AG09319 (cell line): ENCODE measurements at regions not wholly inside any gene's neighbourhood (a gene's known extent, or its start where the extent isn't known, plus 50 kb on each side); places are given as distances from the start of the nearest gene placed in this dataset.

Source experiments
- DNase-seq: peaks from one replicate; pipeline ENCODE4 v3.0.0-alpha.2; 2010; ENCODE audit warnings: low read depth; ENCODE audit errors: extremely low read depth
- TF ChIP-seq, protein P1 (sequence below): IDR thresholded peaks from 2 replicates; pipeline ENCODE4 v1.5.1; 2011; ENCODE audit warnings: low read depth, mild to moderate bottlenecking, inconsistent platforms, low read length, moderate library complexity

DNA sequence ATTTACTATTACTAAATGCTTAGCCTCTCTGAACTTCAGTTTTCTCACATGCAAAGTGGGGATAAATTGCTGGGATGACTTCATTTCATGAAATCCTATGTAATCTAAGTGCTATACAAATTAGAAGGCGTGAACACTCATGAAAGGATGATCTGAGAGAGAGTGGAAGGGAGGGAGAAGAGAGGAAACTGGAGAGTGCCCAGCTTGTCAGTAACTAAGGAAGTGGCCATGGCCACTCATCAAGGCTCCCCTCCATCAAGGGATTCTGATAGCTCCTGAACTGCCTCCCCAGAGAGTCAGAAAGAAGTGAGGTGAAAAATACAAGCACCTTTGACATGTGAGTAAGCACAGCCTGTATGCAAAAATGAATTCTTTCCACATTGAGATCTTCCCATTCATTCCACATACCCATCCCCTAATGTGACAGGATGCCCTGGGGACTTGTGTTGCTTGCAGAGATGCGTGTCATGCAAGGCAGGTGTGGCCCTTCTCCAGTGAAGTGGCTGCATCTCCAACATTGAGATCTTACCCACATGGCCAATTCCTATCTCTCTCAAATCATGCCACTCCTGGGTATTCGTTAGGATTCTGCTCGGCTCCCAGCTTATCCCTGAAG is 76.5 kb upstream of the ITPRID1 start:
- no peak for DNase-seq
- TF ChIP-seq, protein P1, sequence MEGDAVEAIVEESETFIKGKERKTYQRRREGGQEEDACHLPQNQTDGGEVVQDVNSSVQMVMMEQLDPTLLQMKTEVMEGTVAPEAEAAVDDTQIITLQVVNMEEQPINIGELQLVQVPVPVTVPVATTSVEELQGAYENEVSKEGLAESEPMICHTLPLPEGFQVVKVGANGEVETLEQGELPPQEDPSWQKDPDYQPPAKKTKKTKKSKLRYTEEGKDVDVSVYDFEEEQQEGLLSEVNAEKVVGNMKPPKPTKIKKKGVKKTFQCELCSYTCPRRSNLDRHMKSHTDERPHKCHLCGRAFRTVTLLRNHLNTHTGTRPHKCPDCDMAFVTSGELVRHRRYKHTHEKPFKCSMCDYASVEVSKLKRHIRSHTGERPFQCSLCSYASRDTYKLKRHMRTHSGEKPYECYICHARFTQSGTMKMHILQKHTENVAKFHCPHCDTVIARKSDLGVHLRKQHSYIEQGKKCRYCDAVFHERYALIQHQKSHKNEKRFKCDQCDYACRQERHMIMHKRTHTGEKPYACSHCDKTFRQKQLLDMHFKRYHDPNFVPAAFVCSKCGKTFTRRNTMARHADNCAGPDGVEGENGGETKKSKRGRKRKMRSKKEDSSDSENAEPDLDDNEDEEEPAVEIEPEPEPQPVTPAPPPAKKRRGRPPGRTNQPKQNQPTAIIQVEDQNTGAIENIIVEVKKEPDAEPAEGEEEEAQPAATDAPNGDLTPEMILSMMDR = no peak

DNA sequence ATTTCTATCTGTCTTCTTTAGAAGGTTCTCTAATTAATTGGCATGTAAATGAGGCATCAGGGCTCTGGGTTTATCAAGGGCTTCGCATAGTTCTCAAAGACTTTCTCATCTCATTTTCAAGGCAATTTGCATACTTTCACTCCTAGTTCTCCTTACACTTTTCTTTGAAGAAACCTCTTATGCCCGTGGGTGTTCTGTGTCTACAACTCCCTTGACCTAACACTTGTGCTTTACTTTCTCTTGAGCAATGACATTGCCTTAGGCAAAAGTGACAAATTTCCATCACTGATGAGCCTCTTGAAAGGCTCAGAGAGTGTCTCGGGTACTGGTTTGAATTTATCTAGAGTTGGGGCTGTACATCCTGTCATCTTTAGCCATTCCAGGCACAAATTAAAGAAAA is 74.7 kb upstream of the ITPRID1 start:
- no peak for DNase-seq
- TF ChIP-seq, protein P1 = no peak

DNA sequence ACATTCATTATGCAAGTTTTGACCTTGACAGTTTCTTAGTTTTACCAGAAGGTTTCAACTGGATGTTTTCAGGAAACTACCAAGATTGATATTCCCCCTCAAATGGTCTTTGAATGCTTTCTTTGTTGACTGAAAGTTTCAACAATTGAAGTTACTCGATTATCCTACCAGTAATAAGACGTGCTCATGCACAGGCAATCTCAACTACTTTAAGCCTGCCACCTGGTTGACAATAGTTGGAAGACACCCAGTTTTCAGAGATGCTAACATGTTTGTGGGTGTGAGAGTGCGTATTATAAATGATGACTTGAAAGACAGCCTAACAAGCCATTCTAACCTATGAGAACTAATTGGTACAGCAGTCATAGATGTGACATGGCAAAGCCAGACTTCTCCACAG is 73.4 kb upstream of the ITPRID1 start:
- no peak for DNase-seq
- TF ChIP-seq, protein P1 = no peak

DNA sequence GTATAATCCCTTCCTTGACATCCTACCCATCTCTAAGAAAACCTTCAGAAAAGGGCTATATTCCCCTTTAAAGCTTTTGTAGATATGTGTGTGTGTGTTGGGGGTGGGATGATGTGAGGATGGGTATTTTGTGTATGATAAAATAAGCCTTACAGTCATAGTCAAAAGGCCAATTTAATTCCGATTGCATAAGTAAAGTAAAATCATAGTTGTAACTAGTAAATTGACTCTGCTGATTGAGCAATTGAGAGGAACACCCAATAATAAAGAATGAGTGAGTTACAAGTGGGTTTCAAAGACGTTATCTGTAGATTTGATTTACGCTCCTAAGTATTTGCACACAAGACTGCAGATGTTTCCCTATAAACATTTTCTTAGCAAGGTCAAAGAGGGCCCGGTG is 71.3 kb upstream of the ITPRID1 start:
- TF ChIP-seq, protein P1 = no peak
- DNase-seq = no peak

DNA sequence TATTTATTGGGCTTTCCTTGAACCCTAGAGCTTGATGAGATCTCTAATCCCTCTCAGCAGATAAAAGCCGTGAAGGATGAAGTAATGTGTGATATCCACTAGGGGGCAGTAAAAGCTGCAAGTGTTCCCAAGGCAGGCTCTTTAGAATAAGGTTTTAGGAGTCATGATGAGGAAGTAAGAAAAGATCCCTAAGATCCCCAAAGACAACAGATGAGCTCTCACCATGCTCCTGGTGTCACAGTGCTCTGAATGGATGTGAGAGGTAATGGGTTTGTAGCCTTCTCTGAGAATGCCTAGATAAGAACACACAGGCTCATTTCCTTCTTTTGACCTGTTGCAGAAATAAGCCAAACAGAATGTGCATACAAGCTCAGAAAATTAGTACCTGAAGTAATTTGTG is 70.4 kb upstream of the ITPRID1 start:
- no peak for DNase-seq
- TF ChIP-seq, protein P1 = peak; percentile 71

DNA sequence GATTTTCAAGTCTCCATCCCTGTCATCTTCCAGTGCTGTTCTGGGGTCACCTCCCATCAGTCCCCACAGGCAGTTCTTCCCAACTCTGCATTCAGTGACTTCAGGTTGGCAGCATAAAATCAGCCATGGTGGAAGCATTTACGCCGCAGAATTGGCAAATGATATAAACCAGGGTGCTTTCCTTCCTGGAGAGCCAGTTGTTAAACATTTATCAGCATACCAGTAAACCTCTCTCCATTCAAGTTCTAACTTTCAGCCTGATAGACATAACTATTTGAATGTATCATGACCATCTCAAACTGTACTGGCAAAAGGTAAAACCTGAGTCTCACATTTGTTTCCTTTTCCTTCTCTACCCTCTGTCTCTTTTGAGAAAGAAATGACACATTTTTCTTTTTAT is 69.7 kb upstream of the ITPRID1 start:
- DNase-seq = no peak
- TF ChIP-seq, protein P1 = no peak

DNA sequence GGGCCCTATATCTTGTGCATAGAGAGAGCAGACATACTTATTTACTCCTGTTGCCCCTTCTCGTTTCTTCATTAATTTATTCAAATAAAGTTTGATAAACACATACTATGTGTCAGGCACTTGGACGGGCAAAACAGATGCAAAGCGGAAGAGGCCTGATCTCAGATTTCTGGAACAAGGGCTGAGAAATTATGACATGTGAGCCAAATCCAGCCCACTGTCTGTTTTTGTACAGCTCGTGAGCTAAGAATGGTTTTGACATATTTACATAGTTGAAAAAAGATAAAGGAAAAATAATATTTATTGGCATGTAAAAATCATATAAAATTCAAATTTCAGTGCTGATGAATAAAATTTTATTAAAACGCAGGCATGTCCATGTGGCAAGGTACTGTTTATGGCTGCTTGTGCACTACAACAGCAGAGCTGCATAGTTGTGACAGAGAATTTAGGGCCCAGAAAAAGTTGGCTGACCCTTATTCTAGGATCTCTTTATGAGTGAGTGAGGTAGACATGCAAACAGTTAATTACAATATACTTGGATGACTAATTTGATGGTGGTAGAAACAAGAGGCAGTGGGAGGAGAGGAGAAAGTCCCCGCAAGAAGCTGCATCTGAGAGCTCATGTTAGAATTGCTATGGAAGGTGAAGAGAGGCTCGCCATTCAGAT is 68.1 kb upstream of the ITPRID1 start:
- DNase-seq = no peak
- TF ChIP-seq, protein P1 = no peak
